K562 (cell line): ENCODE measurements at regions not wholly inside any gene's neighbourhood (a gene's known extent, or its start where the extent isn't known, plus 50 kb on each side); places are given as distances from the start of the nearest gene placed in this dataset.
A peak's percentile ranks its signal among the peaks of the same experiment; 100 is the strongest.

Experiments
- ATAC-seq: fragments of 200-7000 bp; cut with Tn5 transposase; 3 replicates; pipeline ENCODE4 v1.9.1; 2020; ENCODE audit warnings: moderate library complexity
- BruUV-seq: library from RNA; stranded (reverse); fragments of 400-500 nt; replicated peaks from 2 replicates; lab custom pipeline; 2021; lab: Mats Ljungman, UMichigan
- CTCF ChIA-PET: fragments of 300-600 bp; formaldehyde crosslinking; extraction: SDS; loops from one replicate; lab custom pipeline; 2021; ENCODE audit warnings: low intra/inter-chr PET ratio; lab: Yijun Ruan, JAX
- POLR2A ChIA-PET: fragments of 300-600, 350-650 bp; sonication (Branson Sonifier 250); formaldehyde crosslinking; extraction: SDS; loops from one replicate; lab custom pipeline; 2021; ENCODE audit warnings: antibody characterized with exemption, inconsistent platforms; lab: Yijun Ruan, JAX
- DNase-seq, 4 experiments: peaks; one replicate each; pipeline versions ENCODE4 v3.0.0 to v3.0.0-alpha.2; 2011 to 2018; ENCODE audit warnings: low spot score in 3 of 4, mixed read lengths in 3 of 4; ENCODE audit errors: extremely low read depth in 1 of 4
- FAIRE-seq: peaks from 2 replicates; lab custom pipeline; 2011; peaks lifted over from hg19 to GRCh38; lab: Jason Lieb, UNC
- H2AFZ ChIP-seq: 2 replicates; pipeline ENCODE4 v1.6.0; 2011; ENCODE audit warnings: low read depth, low read length, control low read depth, inconsistent platforms
- H3K27ac ChIP-seq: fragments of 200-600 bp; 3 replicates; pipeline ENCODE4 v1.8.0; 2011; ENCODE audit warnings: low read depth, mild to moderate bottlenecking, control low read depth, inconsistent platforms, low read length, moderate library complexity, mixed read lengths; ENCODE audit errors: extremely low read depth
- H3K27me3 ChIP-seq, 2 experiments: fragments of 300-600 bp in 1 of 2; 2 replicates in 1 of 2; 3 replicates in 1 of 2; pipeline versions ENCODE4 v1.6.0 to v1.8.0; 2011; ENCODE audit warnings: inconsistent platforms in 2 of 2, low read length in 2 of 2, mild to moderate bottlenecking in 1 of 2, mixed read lengths in 1 of 2, moderate library complexity in 1 of 2; ENCODE audit not compliant: control insufficient read depth in 2 of 2, insufficient read depth in 2 of 2
- H3K36me3 ChIP-seq: fragments of 300-600 bp; 3 replicates; pipeline ENCODE4 v1.8.0; 2011; ENCODE audit warnings: mild to moderate bottlenecking, low read length, inconsistent platforms; ENCODE audit not compliant: control insufficient read depth, insufficient read depth
- H3K4me1 ChIP-seq, 2 experiments: fragments of 200-600 bp in 1 of 2; replicated peaks in 1 of 2; 2 replicates in 1 of 2; 3 replicates in 1 of 2; pipeline versions ENCODE4 v1.5.1 to v1.8.0; 2011; ENCODE audit warnings: inconsistent platforms in 2 of 2, low read length in 2 of 2, mild to moderate bottlenecking in 1 of 2, mixed read lengths in 1 of 2, moderate library complexity in 1 of 2; ENCODE audit not compliant: control insufficient read depth in 2 of 2, insufficient read depth in 2 of 2
- H3K4me2 ChIP-seq: 2 replicates; pipeline ENCODE4 v1.6.1; 2011; ENCODE audit warnings: low read length, control low read depth, inconsistent platforms, mixed read lengths; ENCODE audit not compliant: insufficient read depth
- H3K4me3 ChIP-seq: fragments of 200-600 bp; sonication (generic), shearing (Covaris generic); 2 replicates; pipeline ENCODE4 v1.5.1; 2016; ENCODE audit warnings: control low read depth, inconsistent platforms
- H3K79me2 ChIP-seq: fragments of 200-600 bp; 3 replicates; pipeline ENCODE4 v1.8.0; 2011; ENCODE audit warnings: low read length, inconsistent platforms; ENCODE audit not compliant: control insufficient read depth, insufficient read depth
- H3K9ac ChIP-seq, 2 experiments: 2 replicates each; pipeline versions ENCODE4 v1.6.0 to v1.6.1; 2011; ENCODE audit warnings: low read depth in 2 of 2, low read length in 2 of 2, control low read depth in 1 of 2, inconsistent platforms in 1 of 2, mild to moderate bottlenecking in 1 of 2, mixed read lengths in 1 of 2; ENCODE audit not compliant: insufficient read depth in 1 of 2
- H3K9me1 ChIP-seq: one replicate; pipeline ENCODE4 v1.6.0; 2011; ENCODE audit warnings: inconsistent platforms, mild to moderate bottlenecking, low read length, moderate library complexity; ENCODE audit not compliant: control insufficient read depth, insufficient read depth
- H3K9me3 ChIP-seq: replicated peaks from 2 replicates; pipeline ENCODE4 v1.5.1; 2011; ENCODE audit warnings: low read depth, low read length, inconsistent platforms; ENCODE audit not compliant: control insufficient read depth, insufficient read depth
- H4K20me1 ChIP-seq: replicated peaks from 2 replicates; pipeline ENCODE4 v1.6.1; 2011; ENCODE audit warnings: low read length, inconsistent platforms, mixed read lengths; ENCODE audit not compliant: control insufficient read depth, insufficient read depth
- BACH1 ChIP-seq: fragments of 200-800 bp; sonication (Bioruptor generic); IDR thresholded peaks from 2 replicates; pipeline ENCODE4 v1.6.1; 2016; ENCODE audit warnings: missing genetic modification characterization, missing compliant biosample characterization
- C11orf30 ChIP-seq: fragments of 450-650 bp; IDR thresholded peaks from 2 replicates; pipeline ENCODE4 v1.6.1; 2016; ENCODE audit warnings: low read depth, mild to moderate bottlenecking
- MAFG ChIP-seq: fragments of 450-650 bp; conservative IDR thresholded peaks from 2 replicates; pipeline ENCODE4 v1.6.1; 2016; ENCODE audit warnings: missing genetic modification characterization, missing compliant biosample characterization
- NR2F6 ChIP-seq: fragments of 450-650 bp; formaldehyde crosslinking; IDR thresholded peaks from 2 replicates; pipeline ENCODE4 v1.4.0; 2020; ENCODE audit warnings: mild to moderate bottlenecking
- SMARCA4 ChIP-seq: fragments of 450-650 bp; IDR thresholded peaks from 2 replicates; pipeline ENCODE4 v1.6.1; 2016
- STAT6 ChIP-seq: sonication (generic); formaldehyde crosslinking; IDR thresholded peaks from 2 replicates; pipeline ENCODE4 v1.8.1; 2023; ENCODE audit warnings: mild to moderate bottlenecking, missing genetic modification reagents
- ZNF316 ChIP-seq: fragments of 450-650 bp; IDR thresholded peaks from 2 replicates; pipeline ENCODE4 v1.6.1; 2016
- ZNF561 ChIP-seq: fragments of 450-650 bp; formaldehyde crosslinking; conservative IDR thresholded peaks from 2 replicates; pipeline ENCODE4 v1.4.0; 2020; ENCODE audit warnings: mild to moderate bottlenecking, moderate library complexity
- ZNF592 ChIP-seq: fragments of 450-650 bp; IDR thresholded peaks from 2 replicates; pipeline ENCODE4 v1.6.1; 2017; ENCODE audit warnings: antibody characterized with exemption, mild to moderate bottlenecking
- ZNF75A ChIP-seq: fragments of 450-650 bp; formaldehyde crosslinking; IDR thresholded peaks from 2 replicates; pipeline ENCODE4 v1.4.0; 2020; ENCODE audit warnings: mild to moderate bottlenecking
- WGBS: fragments of 100-300 bp; shearing (Covaris generic); methylation state at CpG from one replicate; pipeline ENCODE4 v1.1.6; 2016; ENCODE audit warnings: low coverage, mixed read lengths; ENCODE audit not compliant: insufficient coverage; ENCODE audit errors: missing lambda C conversion rate; 5-methylcytosine and 5-hydroxymethylcytosine counted together
- in situ Hi-C: fragments of 300-500 bp; cut with MboI; formaldehyde crosslinking; loops from 4 replicates; pipeline ENCODE4 v1.15.0; 2018; ENCODE audit warnings: inconsistent platforms, mixed read lengths
- intact Hi-C: fragments of 100-400 bp; cut with micrococcal nuclease; formaldehyde crosslinking; loops from 2 replicates; pipeline ENCODE4 v1.14.2; 2022

GRCh38 chr15:95968856-95969255 is 361.6 kb upstream of the NR2F2 start:
- BruUV-seq = no TSS peak
- H2AFZ ChIP-seq = peak overlapping the region; percentile 53; the same call in 1 of the 2 replicates
- ATAC-seq = no peak
- H3K9ac ChIP-seq = no peak overlapping the region
- in situ Hi-C loops = no loop called here
- no peaks in the 10 kb centered on the region for H3K79me2 ChIP-seq
- TF ChIP-seq ZNF75A (CRISPR knock-in tag) (no peak), STAT6 (no peak), C11orf30 (peak; percentile 53; the same call in 1 of the 2 replicates), ZNF561 (no peak), SMARCA4 (no peak), ZNF316 (peak; percentile 67), MAFG (tag) (0 out of 2 replicates have a peak, but pooled peaks have one; percentile 10), BACH1 (no peak), NR2F6 (CRISPR knock-in tag) (no peak), ZNF592 (no peak)
- H3K27ac ChIP-seq = no peak overlapping the region
- H4K20me1 ChIP-seq = no peaks in the 10 kb centered on the region
- no peak for FAIRE-seq
- ChIA-PET POLR2A (no interaction called here), CTCF (no interaction called here)
- no peaks in the 10 kb centered on the region for H3K27me3 ChIP-seq
- no peak overlapping the region for H3K4me2 ChIP-seq
- no peaks in the 10 kb centered on the region for H3K9me3 ChIP-seq
- H3K4me1 ChIP-seq = peaks cover 4 to 22% of the 10 kb centered on the region in 2 experiments; a peak in 3 of 5 replicates
- no peak overlapping the region for H3K4me3 ChIP-seq
- intact Hi-C loops = no loop called here
- H3K36me3 ChIP-seq = no peaks in the 10 kb centered on the region
- peaks cover 3% of the 10 kb centered on the region for H3K9me1 ChIP-seq
- 73% methylated on average over 5 of the region's 5 CpGs for WGBS
- DNase-seq = no peak
